ENCODE measurements at regions not wholly inside any gene's neighbourhood (a gene's known extent, or its start where the extent isn't known, plus 50 kb on each side); places are given as distances from the start of the nearest gene placed in this dataset.

GRCh38 chr10:3636356-3637181, 148.4 kb downstream of the KLF6 start:
- H3K9me1 ChIP-seq (ENCODE audit: insufficient read depth, low read length), result no peaks in the 10 kb centered on the region
- H3K9ac ChIP-seq (ENCODE audit: low read depth, low read length), result no peak overlapping the region
- H2BK120ac ChIP-seq (ENCODE audit: low read depth, low read length), result no peak overlapping the region
- ChIA-PET CTCF (no interaction called here), POLR2A (ENCODE audit: unreplicated experiment) (no interaction called here)
- no peaks in the 10 kb centered on the region for H3K4me1 ChIP-seq (ENCODE audit: control insufficient read depth, insufficient read depth, low read length)
- dilution Hi-C loops (cut with HindIII; ENCODE audit: low sequenced_read_pairs, unreplicated experiment), result no loop called here
- no TSS peak for BruUV-seq (replicated peaks)
- H2BK5ac ChIP-seq (ENCODE audit: low read depth, low read length, poor library complexity, severe bottlenecking), result no peak overlapping the region
- no peak overlapping the region for H3K4me3 ChIP-seq (ENCODE audit: insufficient read depth, low read depth, low read length)
- H3K18ac ChIP-seq (ENCODE audit: low read depth, low read length), result no peak overlapping the region
- H3K14ac ChIP-seq (replicated peaks; ENCODE audit: low read depth, low read length), result no peak overlapping the region
- no peak overlapping the region for H3K4me2 ChIP-seq (ENCODE audit: low read depth, low read length)
- in situ Hi-C loops (cut with MboI; ENCODE audit: low sequenced_read_pairs), result no loop called here
- no peaks in the 10 kb centered on the region for H3K9me3 ChIP-seq (ENCODE audit: control insufficient read depth, insufficient read depth, low read length)
- no peaks in the 10 kb centered on the region for H3K79me1 ChIP-seq (ENCODE audit: low read depth in 1 of 2, low read length in 2 of 2)
- H3K4ac ChIP-seq (ENCODE audit: low read depth, low read length), result no peak overlapping the region
- DNase-seq (no peak), ATAC-seq (ENCODE audit: low read depth) (no peak)
- H2AK5ac ChIP-seq (ENCODE audit: low read depth, low read length), result peak overlapping the region; percentile 15; the same call in 1 of the 2 replicates
- H3K27me3 ChIP-seq (ENCODE audit: control insufficient read depth, insufficient read depth, low read length), result no peaks in the 10 kb centered on the region
- H4K8ac ChIP-seq (ENCODE audit: low read depth in 2 of 2, low read length in 2 of 2), result no peak overlapping the region
- no peak overlapping the region for H4K5ac ChIP-seq (ENCODE audit: low read depth, low read length)
- no peak overlapping the region for H2AK9ac ChIP-seq (replicated peaks; ENCODE audit: low read depth, low read length, poor library complexity)
- H3K56ac ChIP-seq (ENCODE audit: extremely low read depth, insufficient read depth, low read length), result no peak overlapping the region
- no peak overlapping the region for H2BK20ac ChIP-seq (ENCODE audit: low read depth, low read length)
- TF ChIP-seq CHD1 (IDR thresholded peaks at IDR 0.05; ENCODE audit: low read depth, low read length) (no peak), SMC3 (IDR thresholded peaks at IDR 0.05; ENCODE audit: low read depth, low read length) (no peak), FOS (IDR thresholded peaks at IDR 0.05; ENCODE audit: low read depth, low read length) (no peak), ELK1 (IDR thresholded peaks at IDR 0.05; ENCODE audit: borderline replicate concordance, low read depth, low read length) (no peak)
- WGBS, 2 experiments (ENCODE audit: extremely low coverage in 2 of 2, insufficient read length in 1 of 2), result 90 to 100% methylated on average over 1 to 22 of the region's 29 CpGs
- H3K27ac ChIP-seq (ENCODE audit: insufficient read depth, low read length), result no peak overlapping the region
- H4K91ac ChIP-seq (ENCODE audit: insufficient read depth, low read depth, low read length), result no peak overlapping the region
- H3K23ac ChIP-seq (ENCODE audit: low read depth, low read length), result no peak overlapping the region
- no peaks in the 10 kb centered on the region for H3K36me3 ChIP-seq (ENCODE audit: control insufficient read depth, insufficient read depth, low read length)
- H4K20me1 ChIP-seq (ENCODE audit: insufficient read depth, low read length), result no peaks in the 10 kb centered on the region
- no peak overlapping the region for H2BK15ac ChIP-seq (ENCODE audit: low read depth, low read length)
- H2AFZ ChIP-seq (replicated peaks; ENCODE audit: low read length, poor library complexity), result peak overlapping the region; percentile 61
- intact Hi-C loops (cut with micrococcal nuclease), result no loop called here
